ENCODE measurements at regions not wholly inside any gene's neighbourhood (a gene's known extent, or its start where the extent isn't known, plus 50 kb on each side); places are given as distances from the start of the nearest gene placed in this dataset.

DNA sequence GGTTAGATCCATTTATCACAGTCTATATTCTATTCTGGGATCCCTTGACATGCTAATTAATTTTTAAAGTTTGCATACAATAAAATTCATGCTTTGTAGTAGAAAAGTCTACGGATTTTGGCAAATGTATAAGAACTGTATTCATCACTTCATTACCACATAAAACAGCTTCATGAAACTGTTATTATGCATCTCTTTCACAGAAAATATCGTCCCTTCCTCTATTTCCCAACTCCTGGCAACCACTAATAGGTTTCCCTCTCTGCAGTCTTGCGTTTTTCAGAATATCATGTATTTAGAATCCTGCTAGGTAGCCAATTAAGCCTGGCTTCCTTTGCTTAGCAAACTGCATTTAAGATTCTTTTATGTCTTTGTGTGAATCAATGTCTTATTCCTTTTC, 441.3 kb upstream of the RGS17 start:
- no peaks in the 10 kb centered on the region for H3K9me2 ChIP-seq (ENCODE audit: insufficient read depth, low read length)

DNA sequence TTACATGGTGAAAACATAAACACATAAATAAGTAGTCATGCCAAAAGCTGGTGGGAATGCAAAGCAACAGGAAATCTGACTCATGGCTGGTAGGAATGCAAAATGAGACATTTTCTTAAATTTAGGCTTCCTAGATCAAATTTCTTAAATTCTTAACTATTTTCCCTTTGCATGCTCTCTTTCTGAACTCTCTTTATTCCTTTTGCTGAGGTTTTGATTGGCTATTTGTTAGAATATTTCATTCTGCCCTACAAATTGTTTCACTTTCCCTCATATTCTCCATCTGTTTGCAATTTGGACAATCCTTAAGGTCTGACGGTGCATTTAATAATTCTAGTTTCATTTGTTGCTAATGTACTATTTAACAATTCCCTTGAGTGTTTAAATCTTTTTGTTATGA, 437.5 kb upstream of the RGS17 start:
- Histone ChIP-seq H3K9ac (ENCODE audit: low read length) (no peak overlapping the region), H3F3A (ENCODE audit: insufficient read depth, low read length, poor library complexity, severe bottlenecking) (no peaks in the 10 kb centered on the region), H2AFZ (ENCODE audit: low read depth, low read length) (no peak overlapping the region), H3K79me2 (replicated peaks; ENCODE audit: insufficient read depth, low read length) (no peaks in the 10 kb centered on the region), H3K9me3 (ENCODE audit: low read length) (no peaks in the 10 kb centered on the region), H3K9me2 (ENCODE audit: insufficient read depth, low read length) (no peaks in the 10 kb centered on the region), H3K4me3 (ENCODE audit: low read length) (no peak overlapping the region), H3K36me3 (ENCODE audit: insufficient read depth, low read length) (no peaks in the 10 kb centered on the region), H3K27me3 (ENCODE audit: insufficient read depth, low read depth, low read length) (no peaks in the 10 kb centered on the region), H3K4me2 (ENCODE audit: low read length) (no peak overlapping the region), H4K20me1 (ENCODE audit: insufficient read depth) (no peaks in the 10 kb centered on the region), H3K27ac (ENCODE audit: low read length) (no peak overlapping the region)
- no peak for TF ChIP-seq RAD21 (conservative IDR thresholded peaks at IDR 0.05)
- TF ChIP-seq, protein P1, sequence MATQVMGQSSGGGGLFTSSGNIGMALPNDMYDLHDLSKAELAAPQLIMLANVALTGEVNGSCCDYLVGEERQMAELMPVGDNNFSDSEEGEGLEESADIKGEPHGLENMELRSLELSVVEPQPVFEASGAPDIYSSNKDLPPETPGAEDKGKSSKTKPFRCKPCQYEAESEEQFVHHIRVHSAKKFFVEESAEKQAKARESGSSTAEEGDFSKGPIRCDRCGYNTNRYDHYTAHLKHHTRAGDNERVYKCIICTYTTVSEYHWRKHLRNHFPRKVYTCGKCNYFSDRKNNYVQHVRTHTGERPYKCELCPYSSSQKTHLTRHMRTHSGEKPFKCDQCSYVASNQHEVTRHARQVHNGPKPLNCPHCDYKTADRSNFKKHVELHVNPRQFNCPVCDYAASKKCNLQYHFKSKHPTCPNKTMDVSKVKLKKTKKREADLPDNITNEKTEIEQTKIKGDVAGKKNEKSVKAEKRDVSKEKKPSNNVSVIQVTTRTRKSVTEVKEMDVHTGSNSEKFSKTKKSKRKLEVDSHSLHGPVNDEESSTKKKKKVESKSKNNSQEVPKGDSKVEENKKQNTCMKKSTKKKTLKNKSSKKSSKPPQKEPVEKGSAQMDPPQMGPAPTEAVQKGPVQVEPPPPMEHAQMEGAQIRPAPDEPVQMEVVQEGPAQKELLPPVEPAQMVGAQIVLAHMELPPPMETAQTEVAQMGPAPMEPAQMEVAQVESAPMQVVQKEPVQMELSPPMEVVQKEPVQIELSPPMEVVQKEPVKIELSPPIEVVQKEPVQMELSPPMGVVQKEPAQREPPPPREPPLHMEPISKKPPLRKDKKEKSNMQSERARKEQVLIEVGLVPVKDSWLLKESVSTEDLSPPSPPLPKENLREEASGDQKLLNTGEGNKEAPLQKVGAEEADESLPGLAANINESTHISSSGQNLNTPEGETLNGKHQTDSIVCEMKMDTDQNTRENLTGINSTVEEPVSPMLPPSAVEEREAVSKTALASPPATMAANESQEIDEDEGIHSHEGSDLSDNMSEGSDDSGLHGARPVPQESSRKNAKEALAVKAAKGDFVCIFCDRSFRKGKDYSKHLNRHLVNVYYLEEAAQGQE (IDR thresholded peaks at IDR 0.05; ENCODE audit: borderline replicate concordance), result no peak
- no peak for TF ChIP-seq MXI1 (conservative IDR thresholded peaks at IDR 0.05; ENCODE audit: poor library complexity, severe bottlenecking)
- no peak for TF ChIP-seq SMC3 (conservative IDR thresholded peaks at IDR 0.05; ENCODE audit: poor library complexity)

More for the DNA sequence above, 441.3 kb upstream of the RGS17 start:
- Histone ChIP-seq H3K36me3 (ENCODE audit: insufficient read depth, low read length) (no peaks in the 10 kb centered on the region), H3K79me2 (replicated peaks; ENCODE audit: insufficient read depth, low read length) (no peaks in the 10 kb centered on the region), H2AFZ (ENCODE audit: low read depth, low read length) (no peak overlapping the region), H3F3A (ENCODE audit: insufficient read depth, low read length, poor library complexity, severe bottlenecking) (no peaks in the 10 kb centered on the region), H3K4me2 (ENCODE audit: low read length) (no peak overlapping the region), H3K27me3 (ENCODE audit: insufficient read depth, low read depth, low read length) (no peaks in the 10 kb centered on the region), H3K4me3 (ENCODE audit: low read length) (no peak overlapping the region), H4K20me1 (ENCODE audit: insufficient read depth) (no peaks in the 10 kb centered on the region), H3K9ac (ENCODE audit: low read length) (no peak overlapping the region), H3K27ac (ENCODE audit: low read length) (no peak overlapping the region), H3K9me3 (ENCODE audit: low read length) (no peaks in the 10 kb centered on the region)
- TF ChIP-seq RAD21 (conservative IDR thresholded peaks at IDR 0.05) (no peak), TAF1 (IDR thresholded peaks at IDR 0.05; ENCODE audit: low read depth) (no peak), EP300 (conservative IDR thresholded peaks at IDR 0.05; ENCODE audit: poor library complexity, severe bottlenecking) (no peak), EZH2 (IDR thresholded peaks at IDR 0.05; ENCODE audit: borderline replicate concordance, insufficient read depth, low read length, poor library complexity, severe bottlenecking) (no peak), POLR2AphosphoS5 (IDR thresholded peaks at IDR 0.05) (no peak), MXI1 (conservative IDR thresholded peaks at IDR 0.05; ENCODE audit: poor library complexity, severe bottlenecking) (no peak), SMC3 (conservative IDR thresholded peaks at IDR 0.05; ENCODE audit: poor library complexity) (no peak)
- TF ChIP-seq, protein P2, sequence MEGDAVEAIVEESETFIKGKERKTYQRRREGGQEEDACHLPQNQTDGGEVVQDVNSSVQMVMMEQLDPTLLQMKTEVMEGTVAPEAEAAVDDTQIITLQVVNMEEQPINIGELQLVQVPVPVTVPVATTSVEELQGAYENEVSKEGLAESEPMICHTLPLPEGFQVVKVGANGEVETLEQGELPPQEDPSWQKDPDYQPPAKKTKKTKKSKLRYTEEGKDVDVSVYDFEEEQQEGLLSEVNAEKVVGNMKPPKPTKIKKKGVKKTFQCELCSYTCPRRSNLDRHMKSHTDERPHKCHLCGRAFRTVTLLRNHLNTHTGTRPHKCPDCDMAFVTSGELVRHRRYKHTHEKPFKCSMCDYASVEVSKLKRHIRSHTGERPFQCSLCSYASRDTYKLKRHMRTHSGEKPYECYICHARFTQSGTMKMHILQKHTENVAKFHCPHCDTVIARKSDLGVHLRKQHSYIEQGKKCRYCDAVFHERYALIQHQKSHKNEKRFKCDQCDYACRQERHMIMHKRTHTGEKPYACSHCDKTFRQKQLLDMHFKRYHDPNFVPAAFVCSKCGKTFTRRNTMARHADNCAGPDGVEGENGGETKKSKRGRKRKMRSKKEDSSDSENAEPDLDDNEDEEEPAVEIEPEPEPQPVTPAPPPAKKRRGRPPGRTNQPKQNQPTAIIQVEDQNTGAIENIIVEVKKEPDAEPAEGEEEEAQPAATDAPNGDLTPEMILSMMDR (IDR thresholded peaks at IDR 0.05; ENCODE audit: poor library complexity, severe bottlenecking), result no peak
- TF ChIP-seq, protein P1 (IDR thresholded peaks at IDR 0.05; ENCODE audit: borderline replicate concordance), result no peak

Measured in neural cell (in vitro differentiated cells).